GM10266 (cell line): ENCODE measurements at regions not wholly inside any gene's neighbourhood (a gene's known extent, or its start where the extent isn't known, plus 50 kb on each side); places are given as distances from the start of the nearest gene placed in this dataset.

Experiments
- DNase-seq: peaks from one replicate; pipeline ENCODE4 v3.0.0; 2012; ENCODE audit errors: extremely low spot score
- CTCF ChIP-seq: IDR thresholded peaks from 2 replicates; pipeline ENCODE4 v1.5.1; 2012; ENCODE audit warnings: mild to moderate bottlenecking, low read depth; ENCODE audit not compliant: control insufficient read depth, insufficient read depth; ENCODE audit errors: missing control alignments

GRCh38 chr11:115745066-115745465, 240.9 kb upstream of the CADM1 start:
- no peak for DNase-seq
- TF ChIP-seq CTCF, result no peak

- DNase-seq, result no peak
- no peak for TF ChIP-seq CTCF
Observed at GRCh38 chr11:115743719-115744118, 239.5 kb upstream of the CADM1 start.

- TF ChIP-seq CTCF, result no peak
- no peak for DNase-seq
Observed at GRCh38 chr11:115741376-115742107, 237.3 kb upstream of the CADM1 start.

GRCh38 chr11:115740324-115740723, 236.1 kb upstream of the CADM1 start:
- no peak for TF ChIP-seq CTCF
- DNase-seq, result no peak

- TF ChIP-seq CTCF, result no peak
- DNase-seq, result no peak
Observed at GRCh38 chr11:115739878-115740277, 235.7 kb upstream of the CADM1 start.

- no peak for TF ChIP-seq CTCF
Observed at GRCh38 chr11:115739146-115739545, 234.9 kb upstream of the CADM1 start.

GRCh38 chr11:115737875-115738274, 233.7 kb upstream of the CADM1 start:
- DNase-seq, result no peak
- TF ChIP-seq CTCF, result no peak

More at GRCh38 chr11:115739146-115739545, 234.9 kb upstream of the CADM1 start:
- no peak for DNase-seq
